GM23248 (cell line): ENCODE measurements at regions not wholly inside any gene's neighbourhood (a gene's known extent, or its start where the extent isn't known, plus 50 kb on each side); places are given as distances from the start of the nearest gene placed in this dataset.

ENCODE experiments used
- DNase-seq: peaks from one replicate; pipeline ENCODE4 v3.0.0-alpha.2; 2015
- H2AFZ ChIP-seq: fragments of 200-600 bp; sonication (generic); 2 replicates; pipeline ENCODE4 v1.6.1; 2016; ENCODE audit warnings: antibody characterized with exemption
- H3F3A ChIP-seq: fragments of 200-600 bp; sonication (generic); 2 replicates; pipeline ENCODE4 v1.6.1; 2016; ENCODE audit warnings: mild to moderate bottlenecking, antibody characterized with exemption, mixed run types; ENCODE audit not compliant: insufficient read depth
- H3K27ac ChIP-seq: fragments of 200-600 bp; sonication (generic); 2 replicates; pipeline ENCODE4 v1.5.1; 2016; ENCODE audit warnings: mild to moderate bottlenecking
- H3K27me3 ChIP-seq: fragments of 200-600 bp; sonication (generic); replicated peaks from 2 replicates; pipeline ENCODE4 v1.6.1; 2016; ENCODE audit warnings: mild to moderate bottlenecking; ENCODE audit not compliant: insufficient read depth
- H3K36me3 ChIP-seq: fragments of 200-600 bp; sonication (generic); 2 replicates; pipeline ENCODE4 v1.6.1; 2016; ENCODE audit warnings: low read depth, mild to moderate bottlenecking
- H3K4me1 ChIP-seq: fragments of 200-600 bp; sonication (generic); 2 replicates; pipeline ENCODE4 v1.6.1; 2016; ENCODE audit warnings: mild to moderate bottlenecking; ENCODE audit not compliant: insufficient read depth
- H3K4me2 ChIP-seq: fragments of 200-600 bp; sonication (generic); one replicate; pipeline ENCODE4 v1.6.1; 2016; ENCODE audit warnings: mild to moderate bottlenecking; ENCODE audit not compliant: unreplicated experiment
- H3K4me3 ChIP-seq: fragments of 200-600 bp; sonication (generic); 2 replicates; pipeline ENCODE4 v1.5.1; 2016; ENCODE audit warnings: mild to moderate bottlenecking
- H3K79me2 ChIP-seq: fragments of 200-600 bp; sonication (generic); 2 replicates; pipeline ENCODE4 v1.6.1; 2016; ENCODE audit warnings: mild to moderate bottlenecking; ENCODE audit not compliant: insufficient read depth
- H3K9ac ChIP-seq: fragments of 200-600 bp; sonication (generic); 2 replicates; pipeline ENCODE4 v1.6.1; 2016; ENCODE audit warnings: mild to moderate bottlenecking
- H3K9me2 ChIP-seq: fragments of 200-600 bp; sonication (generic); 2 replicates; pipeline ENCODE4 v1.6.1; 2016; ENCODE audit warnings: mixed run types, mild to moderate bottlenecking, moderate library complexity; ENCODE audit not compliant: insufficient read depth
- H3K9me3 ChIP-seq: fragments of 200-600 bp; sonication (generic); one replicate; pipeline ENCODE4 v1.6.1; 2017; ENCODE audit warnings: low read depth
- H4K20me1 ChIP-seq: fragments of 200-600 bp; sonication (generic); 2 replicates; pipeline ENCODE4 v1.6.0; 2016; ENCODE audit not compliant: insufficient read depth
- EZH2 ChIP-seq: fragments of 200-600 bp; sonication (generic); IDR thresholded peaks from 2 replicates; pipeline ENCODE4 v1.6.1; 2018; ENCODE audit warnings: antibody characterized with exemption, mild to moderate bottlenecking; ENCODE audit not compliant: insufficient read depth, poor library complexity, severe bottlenecking
- EZH2phosphoT487 ChIP-seq: fragments of 200-600 bp; sonication (generic); IDR thresholded peaks from 2 replicates; pipeline ENCODE4 v1.6.1; 2018; ENCODE audit warnings: antibody characterized with exemption, moderate library complexity, mild to moderate bottlenecking, low read depth; ENCODE audit not compliant: insufficient read depth
- WGBS, 2 experiments: methylation state at CpG; one replicate each; pipeline ENCODE4 v1.1.6; 2015 to 2017; ENCODE audit warnings: low lambda C conversion rate in 2 of 2, low coverage in 1 of 2; ENCODE audit errors: missing lambda C conversion rate in 2 of 2; 5-methylcytosine and 5-hydroxymethylcytosine counted together
- in situ Hi-C: fragments of 300-500 bp; cut with MboI; formaldehyde crosslinking; loops from 2 replicates; pipeline ENCODE4 v1.15.0; 2020

DNA sequence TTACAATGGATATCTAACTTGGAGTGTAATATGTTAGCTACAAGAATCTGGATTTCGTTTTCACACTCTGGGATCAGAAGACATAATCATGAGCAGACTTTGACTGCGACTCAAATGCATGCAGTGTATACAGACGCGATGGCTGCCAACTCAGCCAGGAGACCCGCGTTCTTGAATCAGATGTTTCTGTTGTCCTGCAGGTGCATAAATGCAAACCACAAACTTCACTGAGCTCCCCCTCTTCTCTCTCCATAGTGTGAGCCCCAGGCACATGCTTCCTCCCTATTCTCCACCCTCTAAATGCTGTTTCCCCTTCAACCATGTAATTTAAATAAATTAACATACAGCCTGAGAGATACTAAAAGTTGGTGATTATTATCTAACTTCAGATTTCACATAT lies 347.9 kb downstream of the DCHS2 start:
- H3K9ac ChIP-seq, result no peak overlapping the region
- no peak overlapping the region for H2AFZ ChIP-seq
- no peaks in the 10 kb centered on the region for H3K9me2 ChIP-seq
- H3K9me3 ChIP-seq, result no peaks in the 10 kb centered on the region
- in situ Hi-C loops, result no loop called here
- H4K20me1 ChIP-seq, result no peaks in the 10 kb centered on the region
- no peaks in the 10 kb centered on the region for H3K27me3 ChIP-seq
- no peak overlapping the region for H3K27ac ChIP-seq
- H3K4me1 ChIP-seq, result peaks cover 3% of the 10 kb centered on the region; the same call in 1 of the 2 replicates
- H3K36me3 ChIP-seq, result no peaks in the 10 kb centered on the region
- no peak for DNase-seq
- no peak overlapping the region for H3K4me2 ChIP-seq
- WGBS, 2 experiments, result 51 to 56% methylated on average over 6 of the region's 6 CpGs
- H3F3A ChIP-seq, result no peaks in the 10 kb centered on the region
- H3K79me2 ChIP-seq, result no peaks in the 10 kb centered on the region
- no peak overlapping the region for H3K4me3 ChIP-seq
- TF ChIP-seq EZH2phosphoT487, result no peak
- no peak for TF ChIP-seq EZH2

DNA sequence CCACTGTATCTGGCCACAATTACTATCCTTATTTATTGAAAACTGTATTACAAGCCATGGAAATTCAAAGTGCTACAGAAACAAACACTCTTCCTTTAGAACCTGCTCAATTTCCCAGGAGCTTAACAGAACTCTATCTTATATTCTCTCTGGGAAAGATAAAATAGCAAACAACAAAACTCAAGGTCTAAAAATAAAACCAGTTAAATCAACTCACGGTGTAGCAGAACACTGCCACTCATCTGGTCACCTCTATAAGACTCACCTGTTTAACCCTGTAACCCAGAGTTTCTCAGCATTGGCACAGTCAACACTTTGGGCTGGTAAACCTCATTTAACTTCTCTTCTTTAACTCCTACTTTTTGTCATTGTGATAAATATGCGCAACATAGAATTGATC lies 348.9 kb downstream of the DCHS2 start:
- peaks cover 7% of the 10 kb centered on the region; the same call in 1 of the 2 replicates for H3K4me1 ChIP-seq
- no peaks in the 10 kb centered on the region for H3K27me3 ChIP-seq
- no peak overlapping the region for H3K4me3 ChIP-seq
- no peaks in the 10 kb centered on the region for H3K36me3 ChIP-seq
- no peaks in the 10 kb centered on the region for H3F3A ChIP-seq
- TF ChIP-seq EZH2phosphoT487 (no peak), EZH2 (no peak)
- DNase-seq, result no peak
- 94 to 100% methylated on average over 2 of the region's 2 CpGs for WGBS, 2 experiments
- in situ Hi-C loops, result no loop called here
- H3K9me2 ChIP-seq, result no peaks in the 10 kb centered on the region
- H3K9ac ChIP-seq, result no peak overlapping the region
- no peaks in the 10 kb centered on the region for H3K79me2 ChIP-seq
- no peak overlapping the region for H3K27ac ChIP-seq
- no peaks in the 10 kb centered on the region for H3K9me3 ChIP-seq
- no peaks in the 10 kb centered on the region for H4K20me1 ChIP-seq
- no peak overlapping the region for H3K4me2 ChIP-seq
- no peak overlapping the region for H2AFZ ChIP-seq

DNA sequence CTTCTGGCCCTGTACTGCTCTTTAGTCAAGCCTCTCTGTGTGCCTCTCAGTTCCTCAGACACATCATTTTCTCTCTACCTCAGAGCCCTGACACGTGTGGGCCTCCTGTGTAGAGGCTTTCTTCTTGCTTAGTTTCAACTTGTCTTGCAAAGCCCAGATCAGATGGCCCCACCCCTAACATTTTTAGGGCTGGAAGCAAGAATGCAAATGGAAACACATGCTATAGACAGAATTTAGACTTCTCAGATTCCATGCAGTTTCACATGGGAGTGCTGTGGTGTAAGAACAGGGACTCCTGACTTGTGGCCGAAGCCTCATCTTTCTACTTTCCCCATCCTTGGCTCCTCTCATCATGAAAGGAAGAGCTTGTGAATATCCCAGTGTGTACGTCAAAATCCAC lies 350.7 kb downstream of the DCHS2 start:
- 74 to 81% methylated on average over 3 of the region's 3 CpGs for WGBS, 2 experiments
- Histone ChIP-seq H2AFZ (no peak overlapping the region), H3K4me1 (peaks cover 7% of the 10 kb centered on the region; the same call in 1 of the 2 replicates), H3K27ac (no peak overlapping the region), H3K4me2 (no peak overlapping the region), H3K79me2 (no peaks in the 10 kb centered on the region), H3K9ac (no peak overlapping the region), H3F3A (no peaks in the 10 kb centered on the region), H3K27me3 (no peaks in the 10 kb centered on the region), H4K20me1 (no peaks in the 10 kb centered on the region), H3K4me3 (no peak overlapping the region), H3K36me3 (no peaks in the 10 kb centered on the region), H3K9me2 (no peaks in the 10 kb centered on the region), H3K9me3 (no peaks in the 10 kb centered on the region)
- TF ChIP-seq EZH2phosphoT487 (no peak), EZH2 (no peak)
- in situ Hi-C loops, result no loop called here
- DNase-seq, result no peak

DNA sequence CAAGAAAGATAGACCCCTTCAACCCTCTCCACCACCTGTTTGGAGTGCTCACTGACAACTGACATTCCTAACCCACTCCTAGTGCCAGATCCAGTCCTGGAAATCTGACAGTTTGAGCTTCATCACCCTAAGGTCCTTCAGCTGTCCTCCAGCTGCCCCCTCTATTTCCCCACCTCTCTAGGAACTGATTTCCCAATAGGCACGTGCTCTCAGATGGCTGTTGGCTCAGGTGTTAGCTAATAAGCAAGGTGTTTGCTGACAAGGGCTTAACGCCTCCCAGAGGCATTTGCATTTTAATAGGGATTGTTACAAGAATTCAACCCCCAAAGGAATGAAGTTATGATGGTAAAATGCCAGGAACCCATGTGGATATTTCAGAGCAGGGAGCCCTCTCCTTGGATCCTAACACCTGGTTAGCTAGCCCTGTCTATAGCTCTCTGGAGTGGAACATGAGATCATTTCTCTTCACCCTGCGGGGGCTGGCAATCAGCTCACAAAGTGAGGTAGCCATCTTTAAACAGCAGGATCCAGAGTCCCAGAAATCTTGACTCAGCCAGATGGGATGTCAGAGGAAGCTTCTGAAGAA lies 348.5 kb upstream of the SFRP2 start:
- Histone ChIP-seq H3K4me3 (no peak overlapping the region), H3K79me2 (no peaks in the 10 kb centered on the region), H3K4me2 (no peak overlapping the region), H3K27me3 (no peaks in the 10 kb centered on the region), H3K9me3 (no peaks in the 10 kb centered on the region), H3K9ac (no peak overlapping the region), H3F3A (0 out of 2 replicates have a peak, but pooled peaks cover 4% of the 10 kb centered on the region), H2AFZ (no peak overlapping the region), H3K9me2 (no peaks in the 10 kb centered on the region), H3K36me3 (no peaks in the 10 kb centered on the region), H3K27ac (no peak overlapping the region), H4K20me1 (no peaks in the 10 kb centered on the region), H3K4me1 (peaks cover 19% of the 10 kb centered on the region)
- in situ Hi-C loops, result no loop called here
- no peak for DNase-seq
- WGBS, 2 experiments, result 82 to 86% methylated on average over 3 of the region's 3 CpGs
- no peak for TF ChIP-seq EZH2

DNA sequence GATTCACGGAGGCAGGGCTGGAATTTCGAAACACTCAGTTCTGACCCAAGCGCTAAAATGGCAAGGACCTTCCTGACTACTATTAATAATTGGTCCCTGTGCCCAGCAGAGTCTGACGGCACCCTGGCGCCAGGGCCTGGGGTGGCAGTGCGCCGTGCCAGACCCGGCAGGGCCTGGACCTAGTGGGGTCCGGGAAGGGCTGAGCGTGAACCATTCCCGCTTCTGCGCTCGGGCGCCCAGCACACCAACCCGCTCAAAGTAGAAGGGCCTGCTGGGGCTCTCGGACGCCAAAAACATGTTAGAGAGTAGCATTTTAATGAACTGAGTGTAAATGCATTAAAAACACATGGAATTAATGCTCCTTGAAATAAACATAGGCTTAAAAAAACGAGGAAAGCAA lies 346.7 kb upstream of the SFRP2 start:
- Histone ChIP-seq H3F3A (0 out of 2 replicates have a peak, but pooled peaks cover 7% of the 10 kb centered on the region), H4K20me1 (no peaks in the 10 kb centered on the region), H3K4me1 (peaks cover 26% of the 10 kb centered on the region), H3K9me3 (no peaks in the 10 kb centered on the region), H3K4me2 (no peak overlapping the region), H3K9ac (no peak overlapping the region), H3K27me3 (no peaks in the 10 kb centered on the region), H3K36me3 (no peaks in the 10 kb centered on the region), H3K9me2 (no peaks in the 10 kb centered on the region), H2AFZ (no peak overlapping the region), H3K27ac (no peak overlapping the region), H3K79me2 (no peaks in the 10 kb centered on the region), H3K4me3 (no peak overlapping the region)
- WGBS, 2 experiments, result 93 to 95% methylated on average over 18 of the region's 18 CpGs
- TF ChIP-seq EZH2 (no peak), EZH2phosphoT487 (no peak)
- in situ Hi-C loops, result no loop called here
- DNase-seq, result no peak
